SK-MEL-5 (cell line): ENCODE measurements at regions not wholly inside any gene's neighbourhood (a gene's known extent, or its start where the extent isn't known, plus 50 kb on each side); places are given as distances from the start of the nearest gene placed in this dataset.
"Not testable (repeated sequence)": the region's sequence is repeated elsewhere in the genome, so short reads cannot be mapped to it uniquely, and the experiment has no call there.

Experiments
- DNase-seq: peaks from one replicate; pipeline ENCODE4 v3.0.0-alpha.2; 2016; ENCODE audit warnings: low read depth, low spot score
- in situ Hi-C: cut with HindIII; loops from 2 replicates; pipeline ENCODE4 v1.10.0; 2016; ENCODE audit warnings: low sequenced_read_pairs, high pct_unique_total_duplicates, low pct_unique_long_range_greater_than_20kb

- DNase-seq, result no peak
- in situ Hi-C loops, result no loop called here
Measured at GRCh38 chr9:106449336-106449927, 413.5 kb upstream of the ZNF462 start.

- in situ Hi-C loops, result no loop called here
Measured at GRCh38 chr9:106450549-106450948, 412.4 kb upstream of the ZNF462 start.

GRCh38 chr9:106451223-106451622, 411.7 kb upstream of the ZNF462 start:
- in situ Hi-C loops, result no loop called here
- DNase-seq, result no peak

More at GRCh38 chr9:106450549-106450948, 412.4 kb upstream of the ZNF462 start:
- DNase-seq, result peak; percentile 34

GRCh38 chr9:106456581-106456980, 406.4 kb upstream of the ZNF462 start:
- in situ Hi-C loops, result no loop called here
- DNase-seq, result no peak

GRCh38 chr9:106467113-106467864, 395.7 kb upstream of the ZNF462 start:
- in situ Hi-C loops, result no loop called here
- no peak for DNase-seq

DNA sequence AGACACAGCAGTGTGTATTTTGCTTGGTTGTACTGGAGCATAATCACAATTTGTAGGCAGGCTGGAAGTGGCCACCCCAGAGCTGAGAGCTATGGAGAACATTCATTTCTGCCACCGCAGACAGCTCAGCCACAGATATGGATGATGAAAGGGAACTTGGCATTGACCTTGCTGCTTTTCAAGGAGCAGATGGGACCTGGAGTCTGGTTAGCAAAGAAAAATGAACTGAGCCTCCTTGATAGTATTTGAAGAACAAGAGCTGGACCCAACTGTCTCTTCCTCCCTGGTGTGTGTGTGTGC, 395.2 kb upstream of the ZNF462 start:
- DNase-seq, result no peak

GRCh38 chr9:106468431-106468830, 394.5 kb upstream of the ZNF462 start:
- DNase-seq, result no peak
- in situ Hi-C loops, result no loop called here

More for the DNA sequence above, 395.2 kb upstream of the ZNF462 start:
- in situ Hi-C loops, result no loop called here

DNA sequence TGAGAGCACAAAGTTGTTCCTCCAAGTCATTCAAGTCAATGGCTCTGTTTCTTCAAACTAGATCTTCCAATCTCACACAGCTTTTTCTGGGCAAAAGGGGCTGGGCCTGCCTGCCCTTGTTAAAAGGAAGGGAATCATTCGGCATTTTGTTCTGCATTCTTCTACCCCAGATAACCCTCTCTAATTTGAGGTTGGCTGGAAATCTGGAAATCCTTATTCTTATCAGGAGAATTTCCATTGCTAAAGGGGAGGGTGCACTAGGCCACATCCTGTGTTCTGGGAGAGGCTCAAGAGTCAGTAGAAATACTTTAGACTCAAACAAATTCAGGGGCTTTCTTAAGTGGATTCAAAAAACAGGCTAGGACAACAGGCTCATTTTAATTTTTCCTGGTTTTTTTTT, 384.7 kb upstream of the ZNF462 start:
- in situ Hi-C loops, result no loop called here
- DNase-seq, result no peak

DNA sequence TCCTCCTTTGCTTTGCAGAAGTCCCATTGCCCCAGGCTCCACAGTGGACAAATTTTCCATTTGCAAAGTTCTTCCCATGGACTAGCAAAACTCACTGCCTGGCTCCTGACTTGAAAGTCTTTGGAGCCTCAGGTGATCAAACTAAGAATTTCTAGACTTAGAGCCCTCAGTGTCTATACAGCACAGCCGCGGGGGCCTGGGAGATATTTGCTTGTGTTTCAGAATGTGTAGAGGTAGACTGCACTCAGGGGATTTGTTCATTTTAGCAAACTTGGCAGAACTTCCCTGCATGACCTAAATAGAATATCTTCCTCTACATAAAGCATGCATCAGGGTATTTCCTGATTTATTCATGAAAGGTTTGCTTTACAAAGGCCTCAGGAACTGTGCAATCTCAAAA, 384.2 kb upstream of the ZNF462 start:
- in situ Hi-C loops, result no loop called here

DNA sequence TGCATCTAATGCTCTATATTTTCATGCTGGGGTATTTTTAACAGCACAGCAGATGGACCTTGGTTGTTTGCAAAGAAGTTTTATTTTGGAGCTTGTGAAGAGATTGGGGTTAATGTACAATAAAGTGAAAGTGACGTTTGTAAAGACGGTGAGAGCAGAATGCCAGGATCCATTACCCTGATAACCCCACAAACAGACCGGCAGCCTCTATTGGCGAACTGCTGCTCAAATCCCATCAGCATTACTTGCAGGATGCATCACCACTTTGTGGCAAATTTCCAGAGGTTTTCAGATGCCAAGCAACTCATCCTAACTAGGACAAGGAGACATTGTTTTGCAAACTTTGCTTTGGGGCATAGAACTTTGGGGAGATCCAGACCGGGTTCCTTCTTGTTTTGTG, 383.3 kb upstream of the ZNF462 start:
- in situ Hi-C loops, result no loop called here
- peak; percentile 40 for DNase-seq

More for the DNA sequence above, 384.2 kb upstream of the ZNF462 start:
- no peak for DNase-seq

GRCh38 chr9:106481013-106481609, 381.9 kb upstream of the ZNF462 start:
- DNase-seq, result no peak
- in situ Hi-C loops, result no loop called here

DNA sequence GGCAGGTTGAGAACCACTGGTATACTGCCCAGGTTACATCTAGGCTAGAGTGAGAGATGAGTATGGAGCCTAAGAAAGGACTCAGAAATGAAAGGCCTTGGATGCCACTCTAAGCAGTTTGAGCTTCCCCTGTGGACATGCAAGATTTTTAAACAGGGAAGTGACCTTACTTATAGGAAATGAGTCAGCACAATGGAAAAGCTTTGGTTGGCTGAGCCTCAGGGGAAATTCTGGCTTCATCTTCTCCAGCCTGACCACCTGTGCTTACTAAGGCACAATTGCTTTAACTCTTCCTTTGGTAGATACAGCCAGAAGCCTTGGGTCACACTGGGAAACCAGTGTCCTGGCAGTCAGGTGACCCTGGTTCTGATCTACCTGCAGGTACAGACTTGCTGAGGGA, 380.2 kb upstream of the ZNF462 start:
- no peak for DNase-seq

GRCh38 chr9:106486685-106487084, 376.3 kb upstream of the ZNF462 start:
- no peak for DNase-seq
- in situ Hi-C loops, result no loop called here

More for the DNA sequence above, 380.2 kb upstream of the ZNF462 start:
- in situ Hi-C loops, result no loop called here

DNA sequence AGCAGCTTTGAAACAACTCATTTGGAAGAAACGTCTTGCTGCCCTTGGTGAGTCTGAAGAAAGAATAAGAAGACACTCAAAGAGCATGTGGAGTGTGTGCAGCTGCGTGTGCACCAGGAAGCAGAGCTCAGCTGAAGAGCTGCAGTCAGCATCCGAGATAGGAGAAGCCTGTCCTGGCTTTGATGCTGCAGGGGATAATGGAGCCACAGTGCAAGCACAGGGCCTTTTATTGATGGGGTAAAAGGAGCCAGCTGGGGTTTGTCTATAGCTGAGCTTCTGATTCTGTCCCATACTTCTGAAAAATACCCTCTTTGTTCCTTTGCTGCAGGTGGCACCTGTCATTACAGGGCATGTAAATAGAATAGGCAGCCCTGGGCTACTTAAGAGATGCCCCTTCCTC, 375.7 kb upstream of the ZNF462 start:
- DNase-seq, result no peak
- in situ Hi-C loops, result no loop called here

- in situ Hi-C loops, DNase-seq: not testable (repeated sequence)
Measured at GRCh38 chr9:106492126-106492525, 370.8 kb upstream of the ZNF462 start.

GRCh38 chr9:106500171-106500570, 362.8 kb upstream of the ZNF462 start:
- in situ Hi-C loops, result no loop called here
- no peak for DNase-seq

- DNase-seq, in situ Hi-C loops: not testable (repeated sequence)
Measured at GRCh38 chr9:106501210-106501609, 361.8 kb upstream of the ZNF462 start.

- in situ Hi-C loops, result no loop called here
Measured at GRCh38 chr9:106502930-106503329, 360.0 kb upstream of the ZNF462 start.

DNA sequence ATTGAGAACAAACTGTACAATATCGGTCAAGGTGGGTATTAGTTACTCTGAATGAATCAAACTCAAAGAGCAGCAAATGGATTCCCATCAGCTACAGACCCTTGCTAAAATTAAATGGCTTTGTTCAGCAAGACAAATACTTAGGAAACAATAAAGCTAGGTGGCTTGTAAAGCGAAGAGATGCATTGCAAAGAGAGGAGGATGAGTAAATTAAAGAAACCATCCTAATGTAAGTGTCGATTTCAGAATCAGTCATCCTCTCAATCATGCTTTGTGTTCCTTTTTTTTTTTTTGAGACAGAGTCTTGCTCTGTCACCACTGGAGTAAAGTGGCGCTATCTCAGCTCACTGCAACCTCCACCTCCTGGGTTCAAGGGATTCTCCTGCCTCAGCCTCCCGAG, 359.2 kb upstream of the ZNF462 start:
- in situ Hi-C loops, result no loop called here
- no peak for DNase-seq

More at GRCh38 chr9:106502930-106503329, 360.0 kb upstream of the ZNF462 start:
- DNase-seq, result no peak
